ENCODE measurements at regions not wholly inside any gene's neighbourhood (a gene's known extent, or its start where the extent isn't known, plus 50 kb on each side); places are given as distances from the start of the nearest gene placed in this dataset.

GRCh38 chr3:178246004-178246403 lies 290.2 kb upstream of the KCNMB2 start:
- no peak overlapping the region for H3K27ac ChIP-seq (ENCODE audit: low read length)
- H3K36me3 ChIP-seq (ENCODE audit: control insufficient read depth in 2 of 2, insufficient read depth in 2 of 2, low read length in 2 of 2), result no peaks in the 10 kb centered on the region
- no peaks in the 10 kb centered on the region for H3K9me3 ChIP-seq (ENCODE audit: control insufficient read depth in 2 of 2, low read length in 2 of 2)
- no peak overlapping the region for H3K9ac ChIP-seq (ENCODE audit: low read length in 2 of 2)
- no peaks in the 10 kb centered on the region for H3K4me1 ChIP-seq (ENCODE audit: control insufficient read depth, insufficient read depth, low read length)
- no peaks in the 10 kb centered on the region for H3K27me3 ChIP-seq (ENCODE audit: control insufficient read depth in 1 of 2, insufficient read depth in 2 of 2, low read length in 2 of 2)
- no peak overlapping the region for H3K4me3 ChIP-seq (ENCODE audit: low read length in 2 of 2)

GRCh38 chr3:178255315-178255714 lies 280.9 kb upstream of the KCNMB2 start:
- H3K4me3 ChIP-seq (ENCODE audit: low read length in 2 of 2), result no peak overlapping the region
- H3K9ac ChIP-seq (ENCODE audit: low read length in 2 of 2), result no peak overlapping the region
- no peaks in the 10 kb centered on the region for H3K27me3 ChIP-seq (ENCODE audit: control insufficient read depth in 1 of 2, insufficient read depth in 2 of 2, low read length in 2 of 2)
- no peaks in the 10 kb centered on the region for H3K4me1 ChIP-seq (ENCODE audit: control insufficient read depth, insufficient read depth, low read length)
- no peak overlapping the region for H3K27ac ChIP-seq (ENCODE audit: low read length)
- H3K9me3 ChIP-seq (ENCODE audit: control insufficient read depth in 2 of 2, low read length in 2 of 2), result no peaks in the 10 kb centered on the region
- H3K36me3 ChIP-seq (ENCODE audit: control insufficient read depth in 2 of 2, insufficient read depth in 2 of 2, low read length in 2 of 2), result no peaks in the 10 kb centered on the region

- H3K4me3 ChIP-seq (ENCODE audit: low read length in 2 of 2), result no peak overlapping the region
- no peaks in the 10 kb centered on the region for H3K36me3 ChIP-seq (ENCODE audit: control insufficient read depth in 2 of 2, insufficient read depth in 2 of 2, low read length in 2 of 2)
- no peaks in the 10 kb centered on the region for H3K4me1 ChIP-seq (ENCODE audit: control insufficient read depth, insufficient read depth, low read length)
- H3K27me3 ChIP-seq (ENCODE audit: control insufficient read depth in 1 of 2, insufficient read depth in 2 of 2, low read length in 2 of 2), result no peaks in the 10 kb centered on the region
- H3K9me3 ChIP-seq (ENCODE audit: control insufficient read depth in 2 of 2, low read length in 2 of 2), result no peaks in the 10 kb centered on the region
- H3K27ac ChIP-seq (ENCODE audit: low read length), result no peak overlapping the region
- H3K9ac ChIP-seq (ENCODE audit: low read length in 2 of 2), result no peak overlapping the region
These were observed 278.7 kb upstream of the KCNMB2 start for GRCh38 chr3:178257491-178257890.

- Histone ChIP-seq H3K4me1 (ENCODE audit: control insufficient read depth, insufficient read depth, low read length) (no peaks in the 10 kb centered on the region), H3K9ac (ENCODE audit: low read length in 2 of 2) (no peak overlapping the region), H3K9me3 (ENCODE audit: control insufficient read depth in 2 of 2, low read length in 2 of 2) (no peaks in the 10 kb centered on the region), H3K27me3 (ENCODE audit: control insufficient read depth in 1 of 2, insufficient read depth in 2 of 2, low read length in 2 of 2) (no peaks in the 10 kb centered on the region), H3K4me3 (ENCODE audit: low read length in 2 of 2) (no peak overlapping the region), H3K27ac (ENCODE audit: low read length) (no peak overlapping the region), H3K36me3 (ENCODE audit: control insufficient read depth in 2 of 2, insufficient read depth in 2 of 2, low read length in 2 of 2) (no peaks in the 10 kb centered on the region)
These were observed 278.1 kb upstream of the KCNMB2 start for GRCh38 chr3:178258121-178258520.

- no peaks in the 10 kb centered on the region for H3K36me3 ChIP-seq (ENCODE audit: control insufficient read depth in 2 of 2, insufficient read depth in 2 of 2, low read length in 2 of 2)
- H3K9me3 ChIP-seq (ENCODE audit: control insufficient read depth in 2 of 2, low read length in 2 of 2), result no peaks in the 10 kb centered on the region
- H3K27ac ChIP-seq (ENCODE audit: low read length), result no peak overlapping the region
- H3K4me3 ChIP-seq (ENCODE audit: low read length in 2 of 2), result no peak overlapping the region
- H3K27me3 ChIP-seq (ENCODE audit: control insufficient read depth in 1 of 2, insufficient read depth in 2 of 2, low read length in 2 of 2), result no peaks in the 10 kb centered on the region
- H3K4me1 ChIP-seq (ENCODE audit: control insufficient read depth, insufficient read depth, low read length), result no peaks in the 10 kb centered on the region
- no peak overlapping the region for H3K9ac ChIP-seq (ENCODE audit: low read length in 2 of 2)
These were observed 276.5 kb upstream of the KCNMB2 start for GRCh38 chr3:178259703-178260102.

- H3K27me3 ChIP-seq (ENCODE audit: control insufficient read depth in 1 of 2, insufficient read depth in 2 of 2, low read length in 2 of 2), result no peaks in the 10 kb centered on the region
These were observed 275.2 kb upstream of the KCNMB2 start for GRCh38 chr3:178260887-178261565.

GRCh38 chr3:178263236-178263916 lies 272.9 kb upstream of the KCNMB2 start:
- Histone ChIP-seq H3K4me1 (ENCODE audit: control insufficient read depth, insufficient read depth, low read length) (no peaks in the 10 kb centered on the region), H3K9me3 (ENCODE audit: control insufficient read depth in 2 of 2, low read length in 2 of 2) (no peaks in the 10 kb centered on the region), H3K27me3 (ENCODE audit: control insufficient read depth in 1 of 2, insufficient read depth in 2 of 2, low read length in 2 of 2) (no peaks in the 10 kb centered on the region), H3K27ac (ENCODE audit: low read length) (no peak overlapping the region), H3K4me3 (ENCODE audit: low read length in 2 of 2) (no peak overlapping the region), H3K36me3 (ENCODE audit: control insufficient read depth in 2 of 2, insufficient read depth in 2 of 2, low read length in 2 of 2) (no peaks in the 10 kb centered on the region), H3K9ac (ENCODE audit: low read length in 2 of 2) (no peak overlapping the region)

More at GRCh38 chr3:178260887-178261565, 275.2 kb upstream of the KCNMB2 start:
- no peak overlapping the region for H3K27ac ChIP-seq (ENCODE audit: low read length)
- H3K9me3 ChIP-seq (ENCODE audit: control insufficient read depth in 2 of 2, low read length in 2 of 2), result no peaks in the 10 kb centered on the region
- H3K9ac ChIP-seq (ENCODE audit: low read length in 2 of 2), result no peak overlapping the region
- no peaks in the 10 kb centered on the region for H3K36me3 ChIP-seq (ENCODE audit: control insufficient read depth in 2 of 2, insufficient read depth in 2 of 2, low read length in 2 of 2)
- no peaks in the 10 kb centered on the region for H3K4me1 ChIP-seq (ENCODE audit: control insufficient read depth, insufficient read depth, low read length)
- no peak overlapping the region for H3K4me3 ChIP-seq (ENCODE audit: low read length in 2 of 2)

GRCh38 chr3:178267158-178267844 lies 268.9 kb upstream of the KCNMB2 start:
- Histone ChIP-seq H3K9me3 (ENCODE audit: control insufficient read depth in 2 of 2, low read length in 2 of 2) (no peaks in the 10 kb centered on the region), H3K4me1 (ENCODE audit: control insufficient read depth, insufficient read depth, low read length) (no peaks in the 10 kb centered on the region), H3K27me3 (ENCODE audit: control insufficient read depth in 1 of 2, insufficient read depth in 2 of 2, low read length in 2 of 2) (no peaks in the 10 kb centered on the region), H3K9ac (ENCODE audit: low read length in 2 of 2) (no peak overlapping the region), H3K27ac (ENCODE audit: low read length) (no peak overlapping the region), H3K36me3 (ENCODE audit: control insufficient read depth in 2 of 2, insufficient read depth in 2 of 2, low read length in 2 of 2) (no peaks in the 10 kb centered on the region), H3K4me3 (ENCODE audit: low read length in 2 of 2) (no peak overlapping the region)

GRCh38 chr3:178270838-178271237 lies 265.4 kb upstream of the KCNMB2 start:
- Histone ChIP-seq H3K4me1 (ENCODE audit: control insufficient read depth, insufficient read depth, low read length) (no peaks in the 10 kb centered on the region), H3K36me3 (ENCODE audit: control insufficient read depth in 2 of 2, insufficient read depth in 2 of 2, low read length in 2 of 2) (no peaks in the 10 kb centered on the region), H3K27me3 (ENCODE audit: control insufficient read depth in 1 of 2, insufficient read depth in 2 of 2, low read length in 2 of 2) (no peaks in the 10 kb centered on the region), H3K9ac (ENCODE audit: low read length in 2 of 2) (no peak overlapping the region), H3K9me3 (ENCODE audit: control insufficient read depth in 2 of 2, low read length in 2 of 2) (no peaks in the 10 kb centered on the region), H3K27ac (ENCODE audit: low read length) (no peak overlapping the region), H3K4me3 (ENCODE audit: low read length in 2 of 2) (no peak overlapping the region)

- H3K4me1 ChIP-seq (ENCODE audit: control insufficient read depth, insufficient read depth, low read length), result no peaks in the 10 kb centered on the region
- no peak overlapping the region for H3K27ac ChIP-seq (ENCODE audit: low read length)
- no peaks in the 10 kb centered on the region for H3K36me3 ChIP-seq (ENCODE audit: control insufficient read depth in 2 of 2, insufficient read depth in 2 of 2, low read length in 2 of 2)
- no peak overlapping the region for H3K4me3 ChIP-seq (ENCODE audit: low read length in 2 of 2)
- no peaks in the 10 kb centered on the region for H3K27me3 ChIP-seq (ENCODE audit: control insufficient read depth in 1 of 2, insufficient read depth in 2 of 2, low read length in 2 of 2)
- H3K9me3 ChIP-seq (ENCODE audit: control insufficient read depth in 2 of 2, low read length in 2 of 2), result no peaks in the 10 kb centered on the region
- H3K9ac ChIP-seq (ENCODE audit: low read length in 2 of 2), result no peak overlapping the region
These were observed 264.4 kb upstream of the KCNMB2 start for GRCh38 chr3:178271740-178272387.

All from stomach smooth muscle (tissue), 2 donors.